Spleen (tissue), 7 donors: ENCODE measurements at regions not wholly inside any gene's neighbourhood (a gene's known extent, or its start where the extent isn't known, plus 50 kb on each side); places are given as distances from the start of the nearest gene placed in this dataset.

Experiments
- CTCF ChIP-seq, 11 experiments: fragments of 200-600 bp in 7 of 11; fragments of 450-650 bp in 4 of 11; sonication (generic) in 4 of 11; IDR thresholded peaks in 8 of 11; conservative IDR thresholded peaks in 3 of 11; 1 replicate in 7 of 11; 2 replicates in 4 of 11; pipeline versions ENCODE4 v1.4.0 to v1.8.0; 2016 to 2021; ENCODE audit warnings: antibody characterized with exemption in 11 of 11, inconsistent platforms in 4 of 11, mild to moderate bottlenecking in 1 of 11
- POLR2A ChIP-seq, 3 donors: fragments of 450-650 bp; IDR thresholded peaks; one replicate each; pipeline ENCODE4 v1.5.1; 2017; ENCODE audit warnings: antibody characterized with exemption in 3 of 3, mild to moderate bottlenecking in 1 of 3
- POLR2AphosphoS5 ChIP-seq, 3 donors: sonication (generic); formaldehyde crosslinking; IDR thresholded peaks; one replicate each; pipeline ENCODE4 v1.5.1; 2017; ENCODE audit warnings: antibody characterized with exemption in 3 of 3
- donor health status: DM: no; HTN: no; CAD: no; lungs with moderate emphysema.
- donor health status: DM: no; HTN: no; CAD: no.
- donor health status: DM: no; HTN: no; CAD: no.

- TF ChIP-seq POLR2AphosphoS5 (IDR thresholded peaks at IDR 0.05) (no peak), CTCF (IDR thresholded peaks at IDR 0.05 in 8 of 11, conservative IDR thresholded peaks at IDR 0.05 in 3 of 11) (no peak), POLR2A (IDR thresholded peaks at IDR 0.05) (no peak)
Observed at GRCh38 chr4:44848466-44848865, 122.1 kb upstream of the GNPDA2 start.
